ENCODE measurements at regions not wholly inside any gene's neighbourhood (a gene's known extent, or its start where the extent isn't known, plus 50 kb on each side); places are given as distances from the start of the nearest gene placed in this dataset.

GRCh38 chr20:52867305-52867704 lies 104.9 kb upstream of the TSHZ2 start:
- no peak for TF ChIP-seq CTCF (conservative IDR thresholded peaks at IDR 0.05)
- no peaks in the 10 kb centered on the region for H3K4me1 Mint-ChIP-seq
- H3K27me3 Mint-ChIP-seq (ENCODE audit: low read depth) = no peaks in the 10 kb centered on the region
- no peak overlapping the region for H3K4me3 Mint-ChIP-seq
- no peaks in the 10 kb centered on the region for H3K36me3 Mint-ChIP-seq (ENCODE audit: low read depth)
- H3K27ac Mint-ChIP-seq (ENCODE audit: unreplicated experiment) = no peak overlapping the region
- peaks cover 7% of the 10 kb centered on the region for H3K9me3 Mint-ChIP-seq
- DNase-seq (ENCODE audit: low read depth, low spot score) = no peak

- DNase-seq (ENCODE audit: low read depth, low spot score) = no peak
- H3K27ac Mint-ChIP-seq (ENCODE audit: unreplicated experiment) = no peak overlapping the region
Observed at GRCh38 chr20:52864916-52865605, 107.1 kb upstream of the TSHZ2 start.

GRCh38 chr20:52859156-52859876 lies 112.8 kb upstream of the TSHZ2 start:
- Mint-ChIP-seq H3K4me1 (no peaks in the 10 kb centered on the region), H3K36me3 (ENCODE audit: low read depth) (no peaks in the 10 kb centered on the region), H3K27me3 (ENCODE audit: low read depth) (no peaks in the 10 kb centered on the region), H3K4me3 (no peak overlapping the region), H3K9me3 (peaks cover 5% of the 10 kb centered on the region), H3K27ac (ENCODE audit: unreplicated experiment) (no peak overlapping the region)
- no peak for DNase-seq (ENCODE audit: low read depth, low spot score)
- no peak for TF ChIP-seq CTCF (conservative IDR thresholded peaks at IDR 0.05)

More at GRCh38 chr20:52864916-52865605, 107.1 kb upstream of the TSHZ2 start:
- Mint-ChIP-seq H3K36me3 (ENCODE audit: low read depth) (no peaks in the 10 kb centered on the region), H3K27me3 (ENCODE audit: low read depth) (no peaks in the 10 kb centered on the region), H3K4me3 (no peak overlapping the region), H3K9me3 (peaks cover 7% of the 10 kb centered on the region), H3K4me1 (no peaks in the 10 kb centered on the region)
- no peak for TF ChIP-seq CTCF (conservative IDR thresholded peaks at IDR 0.05)

- Mint-ChIP-seq H3K4me3 (no peak overlapping the region), H3K36me3 (ENCODE audit: low read depth) (no peaks in the 10 kb centered on the region), H3K9me3 (peaks cover 2% of the 10 kb centered on the region), H3K27ac (ENCODE audit: unreplicated experiment) (no peak overlapping the region), H3K4me1 (peaks cover 9% of the 10 kb centered on the region), H3K27me3 (ENCODE audit: low read depth) (no peaks in the 10 kb centered on the region)
- DNase-seq (ENCODE audit: low read depth, low spot score) = no peak
- TF ChIP-seq CTCF (conservative IDR thresholded peaks at IDR 0.05) = no peak
Observed at GRCh38 chr20:52852714-52853113, 119.4 kb upstream of the TSHZ2 start.

- Mint-ChIP-seq H3K27ac (ENCODE audit: unreplicated experiment) (no peak overlapping the region), H3K4me3 (no peak overlapping the region), H3K27me3 (ENCODE audit: low read depth) (no peaks in the 10 kb centered on the region), H3K36me3 (ENCODE audit: low read depth) (no peaks in the 10 kb centered on the region), H3K4me1 (peaks cover 20% of the 10 kb centered on the region), H3K9me3 (no peaks in the 10 kb centered on the region)
- DNase-seq (ENCODE audit: low read depth, low spot score) = no peak
- no peak for TF ChIP-seq CTCF (conservative IDR thresholded peaks at IDR 0.05)
Observed at GRCh38 chr20:52847731-52848359, 124.3 kb upstream of the TSHZ2 start.

Data from neural crest cell (in vitro differentiated cells).